Pulmonary artery endothelial cell (primary cell): ENCODE measurements at regions not wholly inside any gene's neighbourhood (a gene's known extent, or its start where the extent isn't known, plus 50 kb on each side); places are given as distances from the start of the nearest gene placed in this dataset.
"Not testable (repeated sequence)": the region's sequence is repeated elsewhere in the genome, so short reads cannot be mapped to it uniquely, and the experiment has no call there.

ENCODE experiments used
- DNase-seq: peaks from one replicate; pipeline ENCODE4 v3.0.0-alpha.2; 2011; ENCODE audit warnings: low read depth, low spot score

GRCh38 chr2:195006856-195007255, 650.2 kb upstream of the SLC39A10 start:
- no peak for DNase-seq

GRCh38 chr2:195003881-195004471, 653.0 kb upstream of the SLC39A10 start:
- DNase-seq: no peak

- DNase-seq: no peak
Observed at GRCh38 chr2:195001924-195002323, 655.1 kb upstream of the SLC39A10 start.

GRCh38 chr2:194999771-195000170, 657.3 kb upstream of the SLC39A10 start:
- DNase-seq: no peak

- DNase-seq: no peak
Observed at GRCh38 chr2:194992648-194993047, 664.4 kb upstream of the SLC39A10 start.

- DNase-seq: no peak
Observed at GRCh38 chr2:194985258-194985657, 671.8 kb upstream of the SLC39A10 start.

- no peak for DNase-seq
Observed at GRCh38 chr2:194962254-194962653, 694.8 kb upstream of the SLC39A10 start.

GRCh38 chr2:194954218-194954617, 702.8 kb upstream of the SLC39A10 start:
- DNase-seq: no peak

GRCh38 chr2:194946826-194947225, 710.2 kb upstream of the SLC39A10 start:
- DNase-seq: no peak

GRCh38 chr2:194938066-194938465, 719.0 kb upstream of the SLC39A10 start:
- no peak for DNase-seq

- no peak for DNase-seq
Observed at GRCh38 chr2:194927489-194927888, 729.5 kb upstream of the SLC39A10 start.

GRCh38 chr2:194926873-194927272, 730.2 kb upstream of the SLC39A10 start:
- no peak for DNase-seq

- no peak for DNase-seq
Observed at GRCh38 chr2:194925742-194926141, 731.3 kb upstream of the SLC39A10 start.

GRCh38 chr2:194917519-194917918, 739.5 kb upstream of the SLC39A10 start:
- no peak for DNase-seq

- no peak for DNase-seq
Observed at GRCh38 chr2:194915485-194915884, 741.5 kb upstream of the SLC39A10 start.

GRCh38 chr2:194907569-194907968, 749.5 kb upstream of the SLC39A10 start:
- no peak for DNase-seq

- no peak for DNase-seq
Observed at GRCh38 chr2:194896871-194897270, 760.2 kb upstream of the SLC39A10 start.

- DNase-seq: no peak
Observed at GRCh38 chr2:194883711-194884110, 773.3 kb upstream of the SLC39A10 start.

GRCh38 chr2:194870974-194871535, 786.0 kb upstream of the SLC39A10 start:
- no peak for DNase-seq

- DNase-seq: no peak
Observed at GRCh38 chr2:194867328-194867727, 789.7 kb upstream of the SLC39A10 start.

GRCh38 chr2:194854941-194855340, 802.1 kb upstream of the SLC39A10 start:
- no peak for DNase-seq

- no peak for DNase-seq
Observed at GRCh38 chr2:194842871-194843270, 814.2 kb upstream of the SLC39A10 start.

- DNase-seq: not testable (repeated sequence)
Observed at GRCh38 chr2:194834371-194834770, 822.7 kb upstream of the SLC39A10 start.

GRCh38 chr2:194826241-194826640, 830.8 kb upstream of the SLC39A10 start:
- no peak for DNase-seq
